GM18867 (cell line): ENCODE measurements at regions not wholly inside any gene's neighbourhood (a gene's known extent, or its start where the extent isn't known, plus 50 kb on each side); places are given as distances from the start of the nearest gene placed in this dataset.
"Not testable (repeated sequence)": the region's sequence is repeated elsewhere in the genome, so short reads cannot be mapped to it uniquely, and the experiment has no call there.

Experiments
- ATAC-seq: cut with Tn5 transposase; IDR thresholded peaks from one replicate; pipeline ENCODE4 v1.9.1; 2021; ENCODE audit warnings: mild to moderate bottlenecking, moderate library complexity; ENCODE audit not compliant: unreplicated experiment

GRCh38 chr6:144353871-144354314 is 68.8 kb downstream of the UTRN start:
- ATAC-seq: peak; percentile 93

DNA sequence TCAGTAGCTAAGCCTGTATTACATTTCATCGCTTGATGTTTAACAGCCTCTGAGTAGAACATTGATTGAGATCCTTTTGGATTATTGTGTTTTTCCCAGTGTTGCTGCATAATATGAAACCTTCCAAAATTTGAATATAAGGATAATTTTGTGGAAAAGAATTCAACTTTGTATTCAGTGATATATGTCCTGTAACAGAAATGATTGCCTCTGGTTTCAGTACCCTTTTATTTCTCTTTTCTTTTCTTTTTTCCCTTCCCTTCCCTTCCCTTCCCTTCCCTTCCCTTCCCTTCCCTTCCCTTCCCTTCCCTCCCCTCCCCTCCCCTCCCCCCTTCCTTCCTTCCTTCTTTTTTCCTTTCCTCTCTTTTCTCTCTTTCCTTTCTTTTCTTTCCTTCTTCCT is 74.6 kb downstream of the UTRN start:
- ATAC-seq: no peak

DNA sequence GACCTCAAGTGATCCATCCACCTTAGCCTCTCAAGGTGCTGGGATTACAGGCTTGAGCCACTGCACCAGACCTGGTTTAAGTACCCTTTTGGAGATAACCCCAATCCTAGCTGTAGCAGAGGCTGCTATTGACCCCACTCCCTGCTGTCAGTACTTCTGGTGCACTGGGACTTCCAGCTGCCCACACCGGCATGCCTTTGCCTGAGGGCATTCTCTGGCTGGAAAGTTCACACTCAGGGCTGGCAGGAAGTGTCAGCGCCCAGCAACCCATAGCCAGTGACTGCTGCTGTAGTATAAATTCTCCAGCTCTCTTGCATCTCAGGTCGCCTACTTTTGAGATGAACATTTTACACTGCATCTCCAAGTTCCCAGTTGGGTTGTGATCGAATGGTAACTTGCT is 75.3 kb downstream of the UTRN start:
- ATAC-seq: no peak

DNA sequence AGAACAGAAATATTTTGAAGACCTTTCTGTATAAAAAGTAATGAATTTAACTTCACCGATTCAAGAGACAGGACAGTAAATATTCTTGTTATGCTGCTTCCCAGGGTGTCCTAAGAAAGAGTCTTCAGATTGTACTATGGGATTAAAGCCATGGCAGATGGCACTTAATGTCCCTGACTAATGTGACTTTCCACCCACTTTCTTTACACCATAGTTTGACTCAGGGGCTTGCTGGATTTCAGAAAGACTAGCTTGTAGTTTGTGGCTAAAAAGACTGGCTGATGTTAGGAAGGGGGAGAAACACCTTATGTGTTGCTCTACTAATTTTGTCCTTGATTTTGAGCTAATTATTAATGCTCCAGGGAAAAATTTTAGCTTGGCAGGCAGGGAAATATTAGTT is 75.9 kb downstream of the UTRN start:
- no peak for ATAC-seq

DNA sequence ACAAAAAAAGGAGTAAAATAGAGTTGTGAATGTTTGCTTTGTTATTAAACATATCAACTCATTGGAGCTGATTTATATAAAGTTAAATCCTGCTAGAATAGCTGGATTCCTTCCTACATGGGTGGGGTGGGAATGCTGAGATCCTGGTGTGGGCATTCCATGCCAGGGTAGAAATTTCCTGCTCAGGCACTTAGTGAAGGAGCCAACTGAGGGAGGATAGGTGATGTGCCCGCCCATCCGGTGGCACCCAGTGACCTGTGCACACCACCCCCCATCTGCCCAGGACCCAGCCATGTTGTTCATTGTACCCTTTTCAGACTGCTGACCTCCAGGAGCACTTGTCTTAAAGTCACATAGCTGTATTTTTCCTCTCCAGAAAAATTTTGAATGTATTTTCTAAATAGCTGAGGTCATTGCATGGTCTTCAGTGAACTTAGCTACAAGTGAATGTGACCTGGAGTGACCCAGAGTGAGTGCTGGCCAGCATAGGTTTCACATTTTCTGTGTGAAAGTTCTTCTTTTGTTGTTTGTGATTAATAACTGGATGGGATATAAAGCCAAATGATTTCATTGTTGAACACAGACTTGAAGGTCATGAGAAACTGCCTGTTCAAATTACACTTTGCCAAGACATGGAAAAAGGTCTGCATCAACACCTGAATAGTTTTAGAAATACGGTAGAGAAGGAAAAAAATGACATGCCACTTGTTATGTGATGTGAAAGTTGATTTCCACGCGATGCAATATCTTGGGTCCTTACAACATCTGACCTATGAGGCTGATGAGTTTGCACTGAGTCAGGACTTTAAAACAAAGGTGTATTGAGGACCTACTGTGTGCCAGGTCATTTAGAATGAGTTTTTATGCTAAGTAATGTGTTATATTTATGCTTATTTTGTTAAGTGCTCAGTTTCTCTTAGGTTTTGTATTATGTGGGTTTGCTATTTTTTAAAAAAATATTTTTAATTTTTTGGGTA is 77.2 kb downstream of the UTRN start:
- no peak for ATAC-seq

- no peak for ATAC-seq
Measured at GRCh38 chr6:144364208-144364720, 79.1 kb downstream of the UTRN start.

DNA sequence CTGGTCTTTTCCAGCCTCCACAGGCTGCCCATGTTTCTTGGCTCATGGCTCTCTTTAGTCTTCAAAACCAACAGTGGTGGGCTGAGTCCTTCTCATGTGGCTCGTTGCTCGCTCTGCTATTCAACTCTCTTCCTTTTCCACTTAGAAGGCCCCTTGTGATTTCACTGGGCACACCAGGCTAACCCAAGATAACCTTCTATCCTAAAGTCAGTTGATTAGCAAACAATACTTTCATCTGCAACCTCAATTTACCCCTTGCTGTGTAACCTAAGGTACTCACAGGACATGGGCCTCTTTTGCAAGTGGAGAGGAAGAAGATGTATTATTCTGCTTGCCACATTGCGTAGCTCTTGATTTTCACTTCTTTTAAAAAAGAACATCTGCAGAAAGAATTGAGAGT is 79.6 kb downstream of the UTRN start:
- no peak for ATAC-seq

- no peak for ATAC-seq
Measured at GRCh38 chr6:144365271-144365670, 80.1 kb downstream of the UTRN start.

- ATAC-seq: not testable (repeated sequence)
Measured at GRCh38 chr6:144369696-144370095, 84.6 kb downstream of the UTRN start.

DNA sequence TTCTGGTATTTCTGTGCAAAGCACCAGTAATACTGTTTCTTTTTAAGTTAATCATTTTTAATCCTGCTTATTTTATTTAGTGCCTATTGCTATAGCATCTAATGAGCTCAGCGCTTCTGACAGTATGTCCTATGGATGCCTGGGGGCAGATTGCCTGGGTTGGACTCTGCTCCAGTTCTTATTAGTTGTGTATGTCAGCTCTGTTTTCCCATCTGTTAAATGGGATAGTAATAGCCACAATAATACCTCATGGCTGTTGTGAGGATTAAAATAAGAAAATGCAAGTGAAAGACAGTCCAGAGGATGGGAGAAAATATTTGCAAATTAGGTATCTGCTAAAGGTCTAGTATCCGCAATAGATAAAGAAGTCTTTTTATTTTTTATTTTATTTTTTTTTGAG is 87.0 kb downstream of the UTRN start:
- no peak for ATAC-seq

DNA sequence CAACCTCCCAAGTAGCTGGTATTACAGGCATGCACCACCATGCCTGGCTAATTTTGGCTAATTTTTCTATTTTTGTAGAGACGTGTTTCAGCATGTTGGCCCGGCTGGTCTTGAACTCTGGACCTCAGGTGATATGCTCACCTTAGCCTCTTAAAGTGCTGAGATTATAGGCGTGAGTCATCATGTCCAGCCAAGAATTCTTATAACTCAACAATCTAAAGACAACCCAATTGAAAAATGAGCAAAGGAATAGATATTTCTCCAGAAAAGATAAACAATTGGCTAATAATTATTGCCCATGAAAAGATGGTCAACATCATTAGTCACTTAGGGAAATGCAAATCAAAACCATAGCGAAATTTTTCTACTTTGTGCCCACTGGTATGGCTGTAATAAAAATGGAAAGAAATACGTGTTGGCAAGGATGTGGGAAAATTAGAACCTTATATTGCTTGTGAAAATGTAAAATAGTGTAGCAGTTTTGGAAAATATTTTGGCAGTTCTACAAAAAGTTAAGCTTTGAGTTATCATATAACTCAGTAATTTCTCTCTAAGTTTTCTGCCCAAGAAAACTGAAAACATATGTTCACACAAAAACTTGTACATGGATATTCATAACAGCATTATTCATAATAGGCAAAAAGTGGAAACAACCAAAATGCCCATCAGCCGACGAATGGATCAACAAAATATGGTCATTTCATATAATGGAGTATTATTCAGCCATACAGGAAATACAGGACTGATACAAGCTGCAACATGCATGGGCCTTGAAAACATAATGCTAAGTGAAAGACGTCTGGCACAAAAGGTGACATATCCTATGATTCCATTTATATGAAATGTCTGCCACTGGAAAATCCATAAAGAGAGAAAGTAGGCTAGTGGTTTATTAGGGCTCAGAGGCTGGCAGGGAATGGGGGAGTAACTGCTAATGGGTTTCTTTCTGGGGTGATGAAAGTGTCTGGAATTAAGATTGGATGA is 87.8 kb downstream of the UTRN start:
- ATAC-seq: no peak

DNA sequence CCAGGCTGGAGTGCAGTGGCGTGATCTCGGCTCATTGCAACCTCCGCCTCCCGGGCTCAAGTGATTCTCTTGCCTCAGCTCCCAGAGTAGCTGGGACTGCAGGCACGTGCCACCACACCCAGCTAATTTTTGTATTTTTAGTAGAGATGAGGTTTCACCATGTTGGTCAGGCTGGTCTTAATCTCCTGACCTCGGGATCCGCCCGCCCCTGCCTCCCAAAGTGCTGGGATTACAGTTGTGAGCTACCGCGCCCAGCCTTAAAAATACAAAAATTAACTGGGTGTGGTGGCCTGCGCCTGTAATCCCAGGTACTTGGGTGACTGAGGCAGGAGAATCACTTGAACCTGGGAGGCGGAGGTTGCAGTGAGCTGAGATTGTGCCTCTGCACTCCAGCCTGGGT is 89.4 kb downstream of the UTRN start:
- ATAC-seq: not testable (repeated sequence)

- ATAC-seq: no peak
Measured at GRCh38 chr6:144377586-144378210, 92.6 kb downstream of the UTRN start.

DNA sequence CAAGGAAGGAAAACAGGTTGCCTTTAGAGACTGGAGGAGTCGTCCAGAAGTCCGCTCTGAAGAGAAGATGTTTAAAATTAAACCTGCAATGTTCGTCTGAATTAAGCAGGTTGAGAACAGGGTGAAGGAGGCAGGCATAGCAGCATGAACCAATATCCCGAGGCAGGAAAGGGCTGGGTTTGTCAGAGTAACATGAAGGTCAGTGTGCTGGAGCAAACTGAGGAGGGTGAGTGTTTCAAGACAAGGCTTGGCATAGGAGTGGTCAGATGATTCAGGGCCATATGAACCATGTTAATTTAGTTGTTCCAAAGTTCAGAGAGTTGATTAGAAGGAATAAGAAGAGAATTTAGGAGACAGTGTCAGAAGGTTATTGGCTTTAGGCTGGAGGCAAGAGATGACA is 93.3 kb downstream of the UTRN start:
- no peak for ATAC-seq

DNA sequence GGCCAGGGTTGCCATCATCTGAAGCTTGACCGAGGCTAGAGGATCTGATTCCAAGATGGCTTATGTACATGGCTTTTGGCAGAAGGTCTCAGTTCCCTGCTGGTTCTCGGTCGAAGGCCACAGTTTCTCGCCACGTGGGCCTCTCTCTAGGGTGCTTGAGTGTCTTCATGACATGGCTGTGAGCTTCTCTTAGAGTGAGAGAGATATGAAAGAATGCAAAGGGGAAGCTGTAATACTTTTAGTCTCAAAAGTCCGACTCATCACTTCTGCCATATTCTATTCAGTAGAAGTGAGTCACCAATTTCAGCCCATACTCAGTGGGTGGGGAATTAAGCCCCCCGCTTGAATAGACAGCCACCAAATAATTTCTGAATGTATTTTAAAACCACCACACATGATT is 94.2 kb downstream of the UTRN start:
- ATAC-seq: no peak

- not testable (repeated sequence) for ATAC-seq
Measured at GRCh38 chr6:144381499-144381898, 96.4 kb downstream of the UTRN start.

- ATAC-seq: no peak
Measured at GRCh38 chr6:144383336-144383735, 98.2 kb downstream of the UTRN start.

- no peak for ATAC-seq
Measured at GRCh38 chr6:144384427-144384826, 99.3 kb downstream of the UTRN start.

GRCh38 chr6:144389474-144389873 is 104.3 kb downstream of the UTRN start:
- not testable (repeated sequence) for ATAC-seq

GRCh38 chr6:144390202-144390601 is 105.1 kb downstream of the UTRN start:
- ATAC-seq: no peak

DNA sequence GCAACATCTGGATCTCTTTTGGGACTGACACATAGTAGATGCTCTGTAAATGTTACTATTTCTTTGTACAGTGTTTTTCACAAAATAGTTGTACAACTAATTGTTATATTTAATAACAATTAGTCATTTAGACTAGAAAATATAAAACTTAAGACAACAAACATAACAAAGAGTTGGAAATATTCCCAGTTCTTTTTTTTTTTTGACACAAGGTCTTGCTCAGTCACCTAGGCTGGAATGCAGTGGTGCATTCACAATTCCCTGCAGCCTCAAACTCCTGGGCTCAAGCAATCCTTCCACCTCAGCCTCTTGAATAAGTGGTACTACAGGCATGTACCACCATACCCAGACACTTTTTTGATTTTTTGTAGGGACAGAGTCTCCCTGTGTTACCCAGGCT is 105.8 kb downstream of the UTRN start:
- ATAC-seq: no peak
